ENCODE measurements at regions not wholly inside any gene's neighbourhood (a gene's known extent, or its start where the extent isn't known, plus 50 kb on each side); places are given as distances from the start of the nearest gene placed in this dataset.

GRCh38 chr18:77940566-77940965, 690.9 kb downstream of the GALR1 start:
- DNase-seq, result no peak

GRCh38 chr18:77944533-77944932, 694.9 kb downstream of the GALR1 start:
- no peak for DNase-seq

DNA sequence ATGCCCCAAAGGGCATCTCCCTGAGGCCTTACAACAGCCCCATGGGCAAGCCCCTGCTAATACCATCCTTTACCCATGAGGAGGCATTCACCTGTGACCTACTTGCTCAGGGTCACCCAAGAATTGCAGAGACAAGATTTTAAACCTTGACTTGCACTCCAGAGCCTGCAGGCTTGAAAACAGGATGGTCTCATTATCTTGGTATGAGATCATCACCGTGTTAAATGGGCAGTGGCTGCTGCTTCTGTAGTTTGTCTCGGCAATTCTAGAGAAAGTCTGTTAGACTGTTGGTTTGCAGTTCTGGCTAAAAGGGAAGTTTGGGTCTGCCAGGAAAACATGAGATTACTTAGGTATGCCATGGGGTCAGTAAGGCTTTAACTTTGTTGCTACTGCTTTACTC, 698.9 kb downstream of the GALR1 start:
- no peak for DNase-seq

DNA sequence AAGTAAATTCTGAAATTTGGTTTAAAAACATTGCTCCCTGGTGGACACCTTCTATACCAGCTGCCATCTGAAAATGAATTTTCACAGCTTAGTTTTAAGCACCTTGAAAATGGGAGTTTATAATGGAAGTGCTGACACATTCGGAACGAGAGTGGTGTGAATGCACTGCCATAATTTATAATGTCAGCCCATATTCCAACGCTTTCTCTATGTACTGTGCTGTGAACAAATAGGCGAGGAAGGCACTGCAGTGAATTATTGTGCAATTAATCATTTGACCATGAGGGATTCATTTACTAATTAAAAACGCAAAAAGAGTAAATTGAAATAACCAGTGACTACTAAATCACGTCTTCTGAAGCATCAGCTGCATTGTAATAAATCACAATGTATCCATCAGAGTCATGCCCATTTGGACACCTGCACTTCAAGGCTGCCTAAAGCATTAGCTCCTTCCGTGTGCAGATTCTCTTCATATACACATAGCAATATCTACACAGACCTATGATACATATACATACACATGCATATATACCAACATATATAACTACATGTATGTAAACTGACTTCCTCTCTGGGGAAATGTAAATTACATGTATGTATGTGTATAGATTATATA, 699.8 kb downstream of the GALR1 start:
- DNase-seq, result no peak

GRCh38 chr18:77959248-77959647, 709.6 kb downstream of the GALR1 start:
- no peak for DNase-seq

DNA sequence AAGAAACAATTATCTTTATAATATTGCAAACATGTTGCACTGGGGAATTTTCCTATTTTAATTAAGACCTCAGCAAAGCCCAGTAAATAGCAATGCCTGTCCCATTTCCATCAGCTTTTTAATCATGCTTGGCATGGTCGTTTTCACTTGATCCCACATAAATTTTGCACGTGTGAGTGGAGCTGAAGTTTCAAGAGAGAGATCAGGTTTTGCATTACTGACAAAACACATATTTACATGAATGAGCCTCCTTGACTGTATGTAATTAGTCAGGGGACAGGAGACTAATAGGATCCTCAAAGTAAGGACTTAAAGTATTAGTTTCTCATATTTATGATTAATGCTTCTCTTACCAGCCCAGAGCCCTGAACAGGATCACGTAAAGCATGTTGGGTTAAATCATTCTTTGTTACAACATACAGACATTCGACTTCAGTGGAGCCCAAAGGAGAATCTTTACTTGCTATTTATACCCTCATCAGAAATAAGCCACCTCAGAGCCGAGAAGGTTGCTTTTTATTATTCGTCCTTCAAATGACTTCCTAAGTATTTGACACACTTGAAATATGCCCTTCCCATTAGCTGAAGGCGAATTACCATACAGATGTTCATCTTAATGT, 711.3 kb downstream of the GALR1 start:
- no peak for DNase-seq

GRCh38 chr18:77967071-77967470, 717.4 kb downstream of the GALR1 start:
- DNase-seq, result no peak

GRCh38 chr18:77967791-77968190, 718.1 kb downstream of the GALR1 start:
- DNase-seq, result no peak

DNA sequence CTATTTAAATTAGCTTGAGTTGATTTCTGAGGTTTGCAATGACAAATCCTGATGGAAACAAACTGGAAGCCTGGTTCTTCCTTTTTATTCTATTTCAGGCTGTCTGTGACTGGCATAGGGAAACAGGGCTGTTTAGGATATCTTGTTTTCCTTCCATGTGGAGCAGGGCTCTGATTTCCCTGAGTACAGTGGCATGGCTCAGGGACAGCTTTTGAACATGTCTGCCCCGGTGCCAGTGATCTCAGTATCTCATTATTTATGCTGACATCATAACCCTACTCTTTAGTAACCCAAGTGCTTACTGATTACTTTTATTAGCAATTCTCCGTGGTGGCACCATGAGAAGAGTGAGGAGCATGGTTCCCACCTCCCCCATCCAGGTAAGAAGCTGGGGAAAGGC, 720.3 kb downstream of the GALR1 start:
- no peak for DNase-seq

GRCh38 chr18:77970814-77971213, 721.2 kb downstream of the GALR1 start:
- DNase-seq, result no peak

GRCh38 chr18:77973745-77974144, 724.1 kb downstream of the GALR1 start:
- no peak for DNase-seq

- no peak for DNase-seq
Observed at GRCh38 chr18:77974329-77974728, 724.7 kb downstream of the GALR1 start.

DNA sequence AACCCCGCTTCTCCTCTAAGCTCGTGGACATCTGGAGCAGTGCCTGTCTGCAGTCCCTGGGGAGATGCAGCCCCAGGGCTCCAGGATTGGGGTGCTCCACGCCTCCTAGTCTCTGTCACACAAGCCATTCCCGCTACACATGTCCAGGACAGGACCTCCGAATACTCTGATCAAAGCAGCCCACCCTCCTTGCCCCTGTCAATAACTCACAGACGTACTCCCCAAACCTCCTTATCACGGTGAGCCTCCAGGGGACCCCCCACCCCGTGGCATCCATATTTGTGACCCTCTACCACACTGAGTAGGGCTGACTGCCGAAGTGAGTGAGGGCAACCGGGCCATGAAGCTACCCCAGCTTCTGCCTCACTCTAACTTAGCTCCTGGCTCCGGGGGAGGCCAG, 727.7 kb downstream of the GALR1 start:
- no peak for DNase-seq

DNA sequence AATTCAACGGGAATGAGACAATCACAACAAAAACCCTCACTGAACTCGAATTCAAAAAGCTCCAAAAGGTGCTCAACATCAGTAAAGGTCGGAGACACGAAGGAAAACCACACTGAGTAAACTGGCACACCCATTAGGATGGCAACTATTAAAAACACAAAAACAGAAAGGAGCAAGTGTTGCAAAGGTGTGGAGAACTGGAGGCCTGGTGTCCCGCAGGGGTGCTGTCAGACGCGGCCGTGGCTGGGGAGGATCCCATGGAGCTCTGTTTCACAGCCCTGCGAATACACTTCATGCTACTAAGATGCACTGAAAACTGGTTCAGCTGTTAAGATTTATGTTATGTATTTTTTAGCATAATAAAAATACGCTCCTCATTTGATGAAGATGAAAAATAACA, 730.6 kb downstream of the GALR1 start:
- no peak for DNase-seq

GRCh38 chr18:77981874-77982273, 732.2 kb downstream of the GALR1 start:
- no peak for DNase-seq

DNA sequence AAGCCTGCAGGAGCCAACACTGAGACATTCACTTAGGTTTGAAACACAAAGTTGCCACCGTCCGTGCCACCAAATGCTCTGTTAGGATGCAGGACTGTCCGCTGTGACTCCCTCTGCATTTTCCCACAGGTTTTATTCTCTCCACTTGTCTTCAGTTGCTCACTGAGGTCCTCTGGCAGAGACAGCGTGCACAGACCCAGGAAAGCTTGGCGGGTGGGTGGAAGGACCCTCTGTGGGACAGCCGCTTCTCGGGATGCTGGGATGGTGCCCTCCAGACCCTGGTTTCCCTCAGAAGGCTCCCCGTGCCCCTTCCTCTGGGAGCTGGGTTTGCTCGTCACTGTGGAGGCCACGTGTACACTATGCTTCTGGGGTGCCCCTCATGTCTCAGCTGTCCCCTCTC, 733.6 kb downstream of the GALR1 start:
- DNase-seq, result no peak

- DNase-seq, result no peak
Observed at GRCh38 chr18:77984178-77984577, 734.5 kb downstream of the GALR1 start.

GRCh38 chr18:77984833-77985232, 735.2 kb downstream of the GALR1 start:
- no peak for DNase-seq

- no peak for DNase-seq
Observed at GRCh38 chr18:77985526-77986281, 736.1 kb downstream of the GALR1 start.

DNA sequence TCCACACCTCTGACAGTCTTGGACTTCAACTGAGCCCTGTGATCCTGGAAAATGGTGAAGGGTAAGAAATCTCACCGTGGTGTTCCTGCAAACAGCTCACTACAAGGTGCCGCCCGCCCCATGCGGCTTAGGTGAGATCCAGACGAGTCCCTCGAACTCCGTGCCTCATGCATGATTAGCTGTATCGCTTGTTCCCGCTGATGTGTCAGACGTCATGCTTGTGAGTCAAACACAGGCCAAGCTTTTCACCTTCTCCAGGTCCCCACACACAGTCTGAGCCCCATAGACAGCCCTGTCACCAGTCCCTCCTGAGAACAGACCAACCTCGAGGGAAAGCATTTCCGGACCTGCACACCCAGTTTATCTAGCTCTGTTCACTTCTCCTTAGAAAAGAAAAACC, 740.5 kb downstream of the GALR1 start:
- DNase-seq, result no peak

DNA sequence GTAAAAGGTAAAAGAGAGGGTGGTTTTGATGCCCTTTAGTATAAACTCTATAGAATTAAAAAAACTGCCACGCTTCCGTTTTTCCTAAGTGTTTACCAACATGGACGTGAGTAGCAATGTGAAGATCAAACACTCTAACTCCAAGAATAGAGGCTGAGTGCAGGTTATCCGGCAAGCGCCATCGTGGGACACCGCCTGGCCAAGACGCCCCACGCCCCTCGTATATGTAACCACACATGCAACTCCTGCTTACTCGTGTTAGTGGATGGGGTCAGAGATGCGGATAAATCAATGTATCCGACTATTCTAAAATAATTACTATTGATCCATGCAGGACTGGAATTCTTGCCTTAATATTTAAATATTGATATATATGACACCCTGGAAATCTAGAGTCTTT, 741.3 kb downstream of the GALR1 start:
- DNase-seq, result no peak

- no peak for DNase-seq
Observed at GRCh38 chr18:77992057-77992456, 742.4 kb downstream of the GALR1 start.

DNA sequence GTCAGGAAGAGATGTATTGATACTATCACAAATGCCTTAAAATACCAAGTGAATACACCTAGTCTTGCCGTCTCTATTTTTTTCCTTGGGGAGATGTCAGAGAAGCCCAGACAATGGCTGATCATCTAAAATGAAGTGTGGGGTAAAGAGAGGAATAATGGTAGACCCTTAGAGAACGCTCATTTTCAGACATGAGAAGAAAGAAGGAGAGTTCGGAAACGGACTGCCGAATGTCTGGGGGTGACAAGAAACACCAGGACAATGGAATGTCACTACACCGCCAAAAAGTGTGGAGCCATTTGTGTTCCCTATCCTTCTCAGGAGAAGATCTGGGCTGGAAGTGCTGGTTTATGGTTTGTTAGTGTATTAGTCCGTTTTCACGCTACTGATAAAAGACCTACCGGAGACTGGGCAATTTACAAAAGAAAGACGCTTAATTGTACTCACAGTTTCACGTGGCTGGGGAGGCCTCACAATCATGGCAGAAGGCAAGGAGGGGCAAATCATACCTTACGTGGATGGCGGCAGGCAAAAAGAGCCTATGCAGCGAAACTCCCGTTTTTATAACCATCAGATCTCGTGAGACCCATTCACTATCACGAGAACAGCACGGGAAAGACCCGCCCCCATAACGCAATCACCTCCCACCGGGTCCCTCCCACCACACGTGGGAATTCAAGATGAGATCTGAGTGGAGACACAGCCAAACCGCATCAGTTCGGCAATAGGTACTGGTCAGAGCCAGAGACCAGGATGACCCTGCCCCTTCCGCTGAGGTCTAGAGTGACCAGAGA, 743.7 kb downstream of the GALR1 start:
- no peak for DNase-seq

DNA sequence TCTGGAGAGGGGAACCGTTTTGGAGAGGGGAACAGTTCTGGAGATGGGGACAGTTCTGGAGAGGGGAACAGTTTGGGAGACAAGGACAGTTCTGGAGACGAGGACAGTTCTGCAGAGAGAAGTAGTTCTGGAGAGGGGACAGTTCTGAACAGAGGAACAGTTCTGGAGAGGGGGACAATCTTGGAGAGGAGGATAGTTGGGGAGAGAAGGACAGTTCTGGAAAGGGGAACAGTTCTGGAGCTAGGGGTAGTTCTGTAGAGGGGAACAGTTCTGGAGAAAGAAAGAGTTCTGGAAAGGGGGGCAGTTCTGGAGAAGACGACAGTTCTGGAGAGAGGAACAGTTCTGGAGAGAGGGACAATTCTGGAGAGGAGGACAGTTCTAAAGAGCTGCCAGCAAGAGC, 745.9 kb downstream of the GALR1 start:
- DNase-seq, result no peak

All from hippocampal formation (tissue), 2 donors.